GM06990 (cell line): ENCODE measurements at regions not wholly inside any gene's neighbourhood (a gene's known extent, or its start where the extent isn't known, plus 50 kb on each side); places are given as distances from the start of the nearest gene placed in this dataset.

Source experiments
- DNase-seq: peaks from one replicate; pipeline ENCODE4 v3.0.0-alpha.2; 2011; ENCODE audit not compliant: insufficient read length; ENCODE audit errors: extremely low read depth
- H3K27me3 ChIP-seq: replicated peaks from 2 replicates; pipeline ENCODE4 v1.6.0; 2011; ENCODE audit warnings: low read length; ENCODE audit not compliant: control insufficient read depth, insufficient read depth
- H3K36me3 ChIP-seq: 2 replicates; pipeline ENCODE4 v1.5.1; 2011; ENCODE audit warnings: low read length; ENCODE audit not compliant: control insufficient read depth, insufficient read depth
- H3K4me3 ChIP-seq: replicated peaks from 2 replicates; pipeline ENCODE4 v1.5.1; 2011; ENCODE audit warnings: low read depth, mild to moderate bottlenecking, control low read depth, low read length
- CTCF ChIP-seq: IDR thresholded peaks from 2 replicates; pipeline ENCODE4 v1.5.1; 2011; ENCODE audit warnings: low read length, control low read depth, mild to moderate bottlenecking, inconsistent platforms; ENCODE audit not compliant: insufficient read depth, poor library complexity, severe bottlenecking

- no peak for DNase-seq
- TF ChIP-seq CTCF, result no peak
- Histone ChIP-seq H3K4me3 (no peak overlapping the region), H3K36me3 (no peaks in the 10 kb centered on the region), H3K27me3 (no peaks in the 10 kb centered on the region)
Measured at GRCh38 chr1:218872026-218872425, 301.7 kb upstream of the LYPLAL1 start.

- H3K36me3 ChIP-seq, result no peaks in the 10 kb centered on the region
- TF ChIP-seq CTCF, result no peak
- H3K4me3 ChIP-seq, result no peak overlapping the region
- no peak for DNase-seq
- H3K27me3 ChIP-seq, result no peaks in the 10 kb centered on the region
Measured at GRCh38 chr1:218872928-218873327, 300.8 kb upstream of the LYPLAL1 start.

- no peak for DNase-seq
- H3K4me3 ChIP-seq, result no peak overlapping the region
- H3K27me3 ChIP-seq, result no peaks in the 10 kb centered on the region
- H3K36me3 ChIP-seq, result no peaks in the 10 kb centered on the region
- TF ChIP-seq CTCF, result no peak
Measured at GRCh38 chr1:218874313-218874712, 299.4 kb upstream of the LYPLAL1 start.

GRCh38 chr1:218874801-218875400 is 298.8 kb upstream of the LYPLAL1 start:
- Histone ChIP-seq H3K27me3 (no peaks in the 10 kb centered on the region), H3K4me3 (no peak overlapping the region), H3K36me3 (no peaks in the 10 kb centered on the region)
- no peak for TF ChIP-seq CTCF
- no peak for DNase-seq

- DNase-seq, result no peak
- Histone ChIP-seq H3K4me3 (no peak overlapping the region), H3K36me3 (no peaks in the 10 kb centered on the region), H3K27me3 (no peaks in the 10 kb centered on the region)
- TF ChIP-seq CTCF, result no peak
Measured at GRCh38 chr1:218878369-218878768, 295.3 kb upstream of the LYPLAL1 start.
